Activated CD4-positive, alpha-beta T cell treated with anti-CD3 and anti-CD28 coated beads, Interleukin-2, amount 50 U/mL, for 4 hours (primary cell): ENCODE measurements at regions not wholly inside any gene's neighbourhood (a gene's known extent, or its start where the extent isn't known, plus 50 kb on each side); places are given as distances from the start of the nearest gene placed in this dataset.
"Not testable (repeated sequence)": the region's sequence is repeated elsewhere in the genome, so short reads cannot be mapped to it uniquely, and the experiment has no call there.

Experiments used
- DNase-seq, 2 experiments: peaks; one replicate each; pipeline ENCODE4 v3.0.0-alpha.2; 2020

DNA sequence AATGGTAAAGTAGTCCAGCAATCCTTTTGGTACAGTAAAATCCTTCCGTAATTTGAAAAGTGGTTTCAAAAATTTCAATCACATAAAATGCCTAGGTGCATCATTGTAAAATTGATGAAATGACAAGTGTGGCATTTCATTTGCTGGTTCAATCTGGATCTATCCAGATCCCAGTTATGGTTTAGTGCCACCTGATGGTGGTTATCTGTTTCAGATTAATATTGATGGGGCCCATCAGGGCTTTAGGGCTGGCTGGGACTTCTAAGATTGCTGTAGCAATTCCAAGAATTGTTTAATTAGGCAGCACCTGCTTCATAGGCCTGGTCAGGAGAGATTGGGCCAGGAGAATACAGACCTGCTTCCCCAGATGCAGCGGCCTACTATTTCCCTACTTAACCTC lies 55.5 kb upstream of the PIK3C3 start:
- DNase-seq = no peak

DNA sequence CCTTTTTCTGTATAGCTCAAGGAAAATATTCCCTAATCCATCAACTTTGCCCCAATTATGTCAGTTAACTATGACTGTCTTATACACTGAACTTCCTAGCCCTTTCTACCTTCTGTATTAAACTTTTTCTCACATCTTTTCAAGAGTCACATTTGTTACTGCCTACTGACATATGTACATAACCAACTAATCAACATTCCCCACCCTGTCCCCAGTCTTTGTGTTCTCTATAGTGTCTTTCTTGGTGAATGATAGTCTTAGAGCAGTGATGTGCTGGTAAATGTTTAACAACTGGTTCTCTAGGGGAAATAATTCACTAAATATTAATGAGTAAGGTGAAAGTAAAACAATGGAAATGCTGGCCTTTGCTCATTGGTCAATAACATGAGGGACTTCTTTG lies 61.6 kb upstream of the PIK3C3 start:
- DNase-seq = no peak

- no peak for DNase-seq
These were observed 67.9 kb upstream of the PIK3C3 start for GRCh38 chr18:41887100-41887499.

DNA sequence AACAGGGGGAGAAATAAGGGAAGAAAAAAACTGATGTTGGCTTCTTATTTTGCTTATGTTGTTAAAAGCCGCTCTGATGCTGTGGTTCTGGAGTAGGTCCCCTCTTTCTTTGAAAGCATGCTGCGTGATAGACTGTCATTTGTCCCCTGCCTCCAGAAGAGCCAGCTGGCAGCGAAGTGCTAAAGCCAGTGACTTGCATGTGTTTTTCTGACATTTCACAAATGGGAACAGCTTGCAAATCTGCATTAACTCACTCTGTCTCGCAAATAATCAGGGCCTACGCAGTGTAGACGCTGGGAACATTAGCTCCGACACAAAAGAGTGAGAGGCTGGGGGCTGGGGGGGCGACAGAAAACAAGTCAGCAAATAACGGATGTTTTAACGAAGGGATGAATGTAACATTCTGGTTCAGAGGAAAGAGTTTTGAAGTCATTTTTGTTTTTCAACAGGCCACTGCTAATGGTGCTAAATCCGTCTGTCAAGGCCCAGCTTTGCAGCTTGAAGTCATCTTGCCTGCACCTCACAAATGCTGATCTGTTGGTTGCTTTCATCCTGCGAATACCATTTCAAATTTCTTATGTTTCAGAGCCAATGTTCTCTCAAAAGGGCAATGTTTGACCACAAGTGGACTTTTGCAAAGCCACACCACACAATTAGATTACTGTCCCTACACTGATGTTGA lies 68.8 kb upstream of the PIK3C3 start:
- no peak for DNase-seq

GRCh38 chr18:41881285-41881684 lies 73.7 kb upstream of the PIK3C3 start:
- no peak for DNase-seq

GRCh38 chr18:41879256-41879655 lies 75.8 kb upstream of the PIK3C3 start:
- DNase-seq = no peak

- DNase-seq = no peak
These were observed 79.8 kb upstream of the PIK3C3 start for GRCh38 chr18:41875094-41875780.

DNA sequence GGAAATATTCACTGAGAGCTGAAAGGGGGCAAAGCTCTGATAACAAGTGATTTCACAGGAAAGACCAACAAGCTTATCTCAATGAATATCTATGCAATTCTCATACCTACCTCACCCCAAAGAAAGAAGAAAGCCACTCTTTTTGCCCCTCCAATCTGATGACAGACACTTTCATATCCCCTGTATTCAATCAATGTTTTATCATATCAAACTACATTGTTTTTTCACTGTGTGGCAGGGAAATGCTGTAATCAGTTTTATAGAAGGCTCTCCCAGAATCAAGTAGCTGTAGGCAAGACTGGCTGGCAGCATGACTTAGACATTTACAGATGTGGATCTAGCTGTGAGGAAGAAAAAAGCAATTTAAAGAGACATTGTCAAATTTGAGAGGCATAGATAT lies 81.3 kb upstream of the PIK3C3 start:
- no peak for DNase-seq

DNA sequence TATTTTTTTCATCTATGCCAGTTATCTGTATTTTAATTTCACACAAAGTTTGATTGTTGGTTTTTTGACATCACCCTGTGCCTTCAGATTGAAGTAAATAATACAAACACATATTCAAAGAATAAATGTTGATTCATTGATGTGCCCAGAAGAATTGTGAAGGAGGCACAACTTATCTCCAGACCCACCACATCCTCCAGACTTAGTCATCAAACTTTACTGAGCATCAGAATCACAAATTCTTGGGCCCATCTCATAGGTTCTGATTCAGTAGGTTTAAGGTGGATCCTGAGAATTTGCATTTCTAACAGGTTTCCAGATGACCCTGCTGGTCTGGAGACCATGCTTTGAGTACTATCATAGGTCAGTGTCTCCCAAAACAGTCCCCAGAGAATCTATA lies 82.8 kb upstream of the PIK3C3 start:
- no peak for DNase-seq

DNA sequence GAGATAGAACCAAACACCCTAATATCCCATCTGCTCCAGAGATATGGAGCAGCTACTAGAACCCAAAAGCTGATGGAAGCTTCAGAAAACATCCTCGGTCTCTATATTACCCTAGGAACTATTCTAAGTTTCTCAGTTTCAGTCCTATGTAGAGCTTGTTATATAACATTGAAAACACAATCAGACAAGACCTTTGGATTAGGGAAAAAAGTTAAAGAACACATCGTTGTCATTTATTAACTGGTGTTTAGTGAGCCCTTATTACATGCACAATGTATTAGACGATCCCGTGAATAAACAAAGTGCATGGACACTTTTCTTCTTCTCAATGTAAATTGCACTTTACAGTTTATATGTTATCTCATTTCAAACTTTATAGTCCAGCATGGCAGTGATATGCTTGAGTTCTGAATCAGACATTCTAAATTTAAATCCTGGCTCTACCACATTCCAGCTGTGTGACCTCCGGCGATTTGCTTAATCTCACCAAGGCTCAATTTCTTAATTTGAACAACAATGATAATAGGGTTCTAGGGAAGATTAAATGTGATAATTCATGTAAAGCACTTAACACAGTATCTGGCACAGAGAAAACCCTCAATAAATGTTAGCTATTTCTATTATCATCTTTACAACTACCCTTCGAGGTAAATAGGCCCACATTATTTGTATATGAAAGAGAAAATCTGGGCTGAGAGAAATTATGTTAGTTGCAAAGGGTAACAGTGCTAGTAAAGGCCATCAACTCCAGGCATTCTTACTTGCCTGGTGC lies 83.6 kb upstream of the PIK3C3 start:
- no peak for DNase-seq

- no peak for DNase-seq
These were observed 84.2 kb upstream of the PIK3C3 start for GRCh38 chr18:41870817-41871216.

DNA sequence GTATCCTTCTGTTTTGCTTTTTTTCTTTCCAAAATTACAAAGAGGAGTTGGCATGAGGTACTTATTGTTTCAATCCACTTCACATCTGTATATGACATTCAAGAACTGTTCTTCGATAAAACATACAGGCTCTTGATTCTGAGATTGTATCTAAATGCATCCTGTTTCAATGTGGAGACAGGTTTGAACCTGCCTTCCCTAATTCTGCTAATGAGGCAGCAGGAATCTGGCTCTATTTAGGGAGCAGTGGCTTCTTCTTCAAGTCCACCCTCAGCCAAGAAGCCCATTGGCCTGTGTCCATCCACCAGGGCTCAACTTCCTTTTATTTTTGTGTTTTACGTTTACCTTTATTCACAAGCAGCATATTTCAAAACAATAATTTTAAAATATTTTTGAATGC lies 84.8 kb upstream of the PIK3C3 start:
- DNase-seq = no peak

GRCh38 chr18:41865796-41866195 lies 89.2 kb upstream of the PIK3C3 start:
- DNase-seq = not testable (repeated sequence)

DNA sequence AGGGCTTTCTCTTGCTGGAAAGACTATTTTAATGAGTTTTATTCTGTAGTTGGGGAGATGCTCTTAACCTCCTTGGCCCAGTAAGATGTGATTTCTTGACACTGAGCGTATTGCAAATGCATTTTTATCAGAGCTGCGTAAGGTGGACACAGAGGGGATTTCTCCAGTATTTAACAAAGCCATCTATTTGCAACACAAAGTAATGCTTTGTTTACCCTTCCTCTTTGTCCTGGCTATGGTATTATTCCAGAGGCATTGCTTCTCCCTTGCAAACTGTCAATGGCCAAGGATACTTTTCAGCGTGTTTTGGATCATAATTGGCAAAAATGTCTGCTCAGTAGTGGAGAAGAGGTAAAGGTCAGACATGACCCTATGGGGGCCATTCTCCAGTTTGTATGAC lies 90.8 kb upstream of the PIK3C3 start:
- no peak for DNase-seq

DNA sequence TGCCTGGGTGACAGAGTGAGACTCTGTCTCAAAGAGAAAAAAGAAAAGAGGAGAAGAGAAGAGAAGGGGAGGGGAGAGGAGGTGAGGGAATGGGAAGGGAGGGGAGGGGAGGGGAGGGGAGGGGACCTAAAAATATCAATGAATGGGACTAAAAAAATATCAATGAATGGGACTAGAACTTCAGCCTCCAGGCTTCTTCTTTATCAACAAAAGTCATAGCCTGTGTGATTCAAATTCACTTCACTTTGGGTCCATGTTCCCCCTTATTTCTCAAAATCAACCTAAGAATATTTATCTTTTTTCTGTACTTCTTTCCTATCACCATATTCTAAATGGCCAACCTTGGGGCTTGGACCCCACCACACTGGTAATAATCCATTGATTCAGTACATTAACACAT lies 92.1 kb upstream of the PIK3C3 start:
- no peak for DNase-seq

DNA sequence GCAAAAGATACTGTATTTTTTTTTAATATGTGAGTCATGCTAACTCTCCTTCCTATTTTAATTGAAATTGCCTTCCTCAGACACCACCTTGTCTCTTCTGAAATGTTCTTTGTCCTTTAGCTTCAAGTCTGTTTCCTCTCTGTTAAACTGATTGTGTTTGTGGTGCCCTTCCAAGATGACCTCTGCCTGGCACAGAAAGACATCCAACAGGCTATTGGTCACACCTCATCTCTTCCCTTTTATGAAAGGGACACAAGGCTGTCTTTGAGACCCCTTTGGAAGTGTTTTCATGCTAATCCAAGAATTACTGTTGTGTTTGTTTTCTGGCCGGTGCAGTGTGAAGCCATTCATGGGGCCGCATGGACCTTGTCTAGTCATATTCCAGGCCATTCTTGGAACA lies 94.0 kb upstream of the PIK3C3 start:
- DNase-seq = no peak

DNA sequence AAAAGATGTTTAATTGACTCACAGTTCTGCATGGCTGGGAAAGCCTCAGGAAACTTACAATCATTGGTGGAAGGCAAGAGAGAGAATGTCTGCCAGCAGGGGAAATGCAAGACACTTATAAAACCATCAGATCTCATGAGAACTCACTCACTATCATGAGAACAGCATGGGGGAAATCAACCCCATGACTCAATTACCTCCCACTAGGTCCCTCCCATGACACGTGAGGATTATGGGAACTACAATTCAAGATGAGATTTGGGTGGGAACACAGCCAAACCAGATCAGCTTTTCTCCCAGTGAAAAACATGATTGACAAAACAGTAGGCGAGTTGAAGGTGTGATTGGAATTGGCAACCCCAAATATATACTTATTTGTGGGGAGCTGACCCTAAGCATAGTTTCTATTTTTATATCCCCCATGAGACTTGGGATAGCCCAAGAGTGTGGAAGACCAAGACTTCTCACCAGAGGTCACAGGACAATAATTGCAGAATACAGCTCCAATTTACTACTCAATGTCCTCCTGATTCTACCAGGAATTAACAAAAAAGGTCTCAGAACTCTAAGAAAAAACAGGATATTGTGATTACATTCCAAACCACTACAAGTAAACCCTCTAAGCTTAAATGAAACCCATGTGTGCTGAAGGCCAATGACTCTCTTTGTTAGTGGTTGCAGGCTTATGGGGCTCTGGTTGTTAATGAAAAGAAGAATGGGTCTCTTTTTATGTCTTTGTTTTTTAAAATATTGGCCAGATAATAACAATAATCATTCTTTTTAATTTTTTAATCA lies 96.1 kb upstream of the PIK3C3 start:
- DNase-seq = no peak

DNA sequence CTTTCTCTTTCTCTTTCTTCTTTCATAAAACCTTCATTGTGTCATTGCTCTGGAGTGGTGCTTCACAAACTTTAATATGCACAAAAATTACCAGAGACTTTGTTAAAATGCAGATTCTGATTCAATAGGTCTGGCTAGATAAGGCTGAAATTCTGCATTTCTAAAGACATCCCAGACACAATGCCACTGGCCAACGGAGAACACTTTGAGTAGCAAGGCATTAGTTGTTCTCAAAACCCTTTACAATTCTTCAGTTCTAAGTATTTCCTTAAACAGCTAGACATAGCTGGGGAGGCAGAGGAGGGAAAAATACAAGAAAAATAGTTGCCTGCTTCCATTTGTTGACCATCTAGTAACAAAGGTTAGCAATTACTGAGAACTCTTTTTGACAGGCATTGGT lies 101.8 kb upstream of the PIK3C3 start:
- DNase-seq = no peak

GRCh38 chr18:41850781-41851180 lies 104.3 kb upstream of the PIK3C3 start:
- DNase-seq = no peak

GRCh38 chr18:41849632-41850031 lies 105.4 kb upstream of the PIK3C3 start:
- DNase-seq = no peak

DNA sequence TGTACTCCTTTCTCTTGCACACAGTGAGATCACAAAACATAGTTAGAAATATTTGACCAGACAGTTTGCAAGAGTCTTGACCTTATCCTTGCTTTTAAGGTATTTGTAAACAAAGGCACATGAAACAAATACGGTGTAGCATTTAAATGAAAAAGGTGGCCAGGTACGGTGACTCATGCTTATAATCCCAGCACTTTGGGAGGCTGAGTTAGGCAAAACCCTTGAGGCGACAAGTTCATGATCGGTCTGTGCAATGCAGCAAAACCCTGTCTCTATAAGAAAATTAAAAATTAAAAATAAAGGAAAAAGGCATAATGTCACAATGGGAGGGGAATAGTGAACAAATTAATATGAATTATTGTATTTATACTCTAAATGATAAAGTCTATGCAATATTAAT lies 109.5 kb upstream of the PIK3C3 start:
- no peak for DNase-seq

DNA sequence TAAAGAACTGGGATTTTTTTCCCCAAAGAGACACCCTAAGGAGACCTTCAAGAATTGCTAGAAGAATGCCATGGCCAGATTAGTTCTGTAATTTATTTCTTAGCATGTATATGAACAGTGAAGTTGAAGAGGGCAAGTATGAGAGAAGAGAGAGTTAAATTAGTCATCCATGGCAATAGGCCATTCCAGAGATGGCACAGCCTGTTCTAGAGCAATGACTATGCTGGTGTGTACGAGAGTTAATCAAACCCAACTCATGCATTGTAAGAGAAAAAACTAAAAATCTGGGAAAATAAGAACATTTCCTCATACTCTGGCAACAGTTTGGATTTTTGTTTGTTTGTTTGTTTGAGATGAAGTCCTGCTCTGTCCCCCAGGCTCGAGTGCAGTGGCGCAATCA lies 112.1 kb upstream of the PIK3C3 start:
- no peak for DNase-seq
